Neuronal stem cell (in vitro differentiated cells): ENCODE measurements at regions not wholly inside any gene's neighbourhood (a gene's known extent, or its start where the extent isn't known, plus 50 kb on each side); places are given as distances from the start of the nearest gene placed in this dataset.

Source experiments
- DNase-seq: peaks from one replicate; pipeline ENCODE4 v3.0.0-alpha.2; 2013; ENCODE audit warnings: low spot score
- H2AFZ ChIP-seq: one replicate; pipeline ENCODE4 v1.6.1; 2013; ENCODE audit warnings: mild to moderate bottlenecking, low read length, inconsistent platforms
- H2AK5ac ChIP-seq: 2 replicates; pipeline ENCODE4 v1.6.1; 2013; ENCODE audit warnings: low read depth, mild to moderate bottlenecking, inconsistent platforms, low read length, moderate library complexity, mixed read lengths
- H2BK120ac ChIP-seq: 2 replicates; pipeline ENCODE4 v1.6.1; 2013; ENCODE audit warnings: low read depth, mild to moderate bottlenecking, inconsistent platforms, low read length, moderate library complexity, mixed read lengths
- H2BK12ac ChIP-seq: one replicate; pipeline ENCODE4 v1.6.1; 2013; ENCODE audit warnings: low read length, inconsistent platforms
- H2BK15ac ChIP-seq: 2 replicates; pipeline ENCODE4 v1.6.1; 2013; ENCODE audit warnings: mild to moderate bottlenecking, low read length, inconsistent platforms, mixed read lengths
- H2BK5ac ChIP-seq: one replicate; pipeline ENCODE4 v1.6.1; 2013; ENCODE audit warnings: inconsistent platforms, mild to moderate bottlenecking, low read length, moderate library complexity
- H3K14ac ChIP-seq: one replicate; pipeline ENCODE4 v1.6.1; 2013; ENCODE audit warnings: low read length, inconsistent platforms
- H3K18ac ChIP-seq: 2 replicates; pipeline ENCODE4 v1.6.1; 2013; ENCODE audit warnings: low read length, inconsistent platforms
- H3K23ac ChIP-seq: 2 replicates; pipeline ENCODE4 v1.6.1; 2013; ENCODE audit warnings: low read depth, mild to moderate bottlenecking, mixed read lengths, low read length, inconsistent platforms; ENCODE audit not compliant: poor library complexity
- H3K27ac ChIP-seq: replicated peaks from 3 replicates; pipeline ENCODE4 v1.5.1; 2013; ENCODE audit warnings: low read length, inconsistent platforms
- H3K27me3 ChIP-seq, 3 experiments: 2 replicates each; pipeline ENCODE4 v1.6.1; 2013; ENCODE audit warnings: low read length in 3 of 3, mild to moderate bottlenecking in 2 of 3, inconsistent platforms in 1 of 3, low read depth in 1 of 3, mixed read lengths in 1 of 3, moderate library complexity in 1 of 3; ENCODE audit not compliant: control insufficient read depth in 3 of 3, insufficient read depth in 3 of 3
- H3K36me3 ChIP-seq, 2 donors: replicated peaks in 1 of 2; 2 replicates each; pipeline ENCODE4 v1.6.1; 2013; ENCODE audit warnings: low read length in 2 of 2; ENCODE audit not compliant: control insufficient read depth in 2 of 2, insufficient read depth in 2 of 2
- H3K4ac ChIP-seq: 2 replicates; pipeline ENCODE4 v1.6.1; 2013; ENCODE audit warnings: inconsistent platforms, mild to moderate bottlenecking, low read length, moderate library complexity
- H3K4me1 ChIP-seq, 2 donors: 1 replicate in 1 of 2; 2 replicates in 1 of 2; pipeline ENCODE4 v1.6.1; 2013; ENCODE audit warnings: low read length in 2 of 2, low read depth in 1 of 2; ENCODE audit not compliant: control insufficient read depth in 2 of 2, insufficient read depth in 1 of 2
- H3K4me2 ChIP-seq: one replicate; pipeline ENCODE4 v1.6.1; 2013; ENCODE audit warnings: mild to moderate bottlenecking, low read length, inconsistent platforms; ENCODE audit not compliant: insufficient read depth, poor library complexity, severe bottlenecking
- H3K4me3 ChIP-seq, 2 donors: 2 replicates each; pipeline ENCODE4 v1.5.1; 2013; ENCODE audit warnings: low read length in 2 of 2, mild to moderate bottlenecking in 2 of 2, inconsistent platforms in 1 of 2, moderate library complexity in 1 of 2
- H3K79me1 ChIP-seq: one replicate; pipeline ENCODE4 v1.6.1; 2013; ENCODE audit warnings: low read depth, mild to moderate bottlenecking, inconsistent platforms, low read length, moderate library complexity
- H3K9ac ChIP-seq: one replicate; pipeline ENCODE4 v1.6.1; 2013; ENCODE audit warnings: mild to moderate bottlenecking, low read depth, low read length, inconsistent platforms; ENCODE audit not compliant: poor library complexity
- H3K9me3 ChIP-seq, 2 donors: replicated peaks in 1 of 2; 2 replicates each; pipeline versions ENCODE3 to v1.6.1; 2013; ENCODE audit warnings: low read length in 2 of 2, mild to moderate bottlenecking in 2 of 2, inconsistent platforms in 1 of 2, low read depth in 1 of 2, mixed read lengths in 1 of 2, moderate library complexity in 1 of 2; ENCODE audit not compliant: control insufficient read depth in 2 of 2, insufficient read depth in 1 of 2
- H4K8ac ChIP-seq: one replicate; pipeline ENCODE4 v1.6.1; 2013; ENCODE audit warnings: low read depth, mild to moderate bottlenecking, inconsistent platforms, low read length, moderate library complexity
- H4K91ac ChIP-seq: one replicate; pipeline ENCODE4 v1.6.1; 2013; ENCODE audit warnings: low read length, low read depth, mild to moderate bottlenecking, inconsistent platforms; ENCODE audit not compliant: poor library complexity
- WGBS, 2 donors: extraction: QIAGEN DNeasy Blood & Tissue Kit; methylation state at CpG; one replicate each; pipeline ENCODE4 v1.1.7; 2013; ENCODE audit warnings: missing lambda C conversion rate in 2 of 2, mixed read lengths in 1 of 2; ENCODE audit not compliant: insufficient read length in 2 of 2, insufficient replicate concordance in 1 of 2; ENCODE audit errors: extremely low coverage in 2 of 2; 5-methylcytosine and 5-hydroxymethylcytosine counted together

- H2BK15ac ChIP-seq, result no peak overlapping the region
- WGBS, 2 donors, result no CpG with 5 or more reads among the region's 3 CpGs
- no peak overlapping the region for H3K4me2 ChIP-seq
- no peak overlapping the region for H3K14ac ChIP-seq
- H3K9ac ChIP-seq, result no peak overlapping the region
- no peak overlapping the region for H3K23ac ChIP-seq
- H4K8ac ChIP-seq, result no peak overlapping the region
- H3K18ac ChIP-seq, result no peak overlapping the region
- H3K9me3 ChIP-seq, result no peaks in the 10 kb centered on the region
- no peak overlapping the region for H3K4ac ChIP-seq
- no peak overlapping the region for H2BK120ac ChIP-seq
- no peaks in the 10 kb centered on the region for H3K4me1 ChIP-seq
- no peak overlapping the region for H2BK5ac ChIP-seq
- H3K4me3 ChIP-seq, result no peak overlapping the region
- no peaks in the 10 kb centered on the region for H3K27me3 ChIP-seq
- no peak overlapping the region for H2AFZ ChIP-seq
- DNase-seq, result no peak
- H2AK5ac ChIP-seq, result no peak overlapping the region
- no peaks in the 10 kb centered on the region for H3K79me1 ChIP-seq
- H3K27ac ChIP-seq, result no peak overlapping the region
- H3K36me3 ChIP-seq, result no peaks in the 10 kb centered on the region
- no peak overlapping the region for H4K91ac ChIP-seq
- H2BK12ac ChIP-seq, result no peak overlapping the region
Measured at GRCh38 chr9:108803428-108804065, 52.2 kb downstream of the ACTL7B start.

- WGBS, 2 donors, result no CpG with 5 or more reads among the region's 4 CpGs
- H3K9me3 ChIP-seq, result no peaks in the 10 kb centered on the region
- no peak overlapping the region for H3K23ac ChIP-seq
- no peak overlapping the region for H3K4ac ChIP-seq
- no peak overlapping the region for H3K27ac ChIP-seq
- H3K36me3 ChIP-seq, result no peaks in the 10 kb centered on the region
- H3K4me1 ChIP-seq, result no peaks in the 10 kb centered on the region
- H2BK15ac ChIP-seq, result no peak overlapping the region
- H2AK5ac ChIP-seq, result no peak overlapping the region
- H3K4me3 ChIP-seq, result no peak overlapping the region
- H3K18ac ChIP-seq, result no peak overlapping the region
- H2BK5ac ChIP-seq, result no peak overlapping the region
- H3K4me2 ChIP-seq, result no peak overlapping the region
- H3K27me3 ChIP-seq, result no peaks in the 10 kb centered on the region
- H2BK12ac ChIP-seq, result no peak overlapping the region
- H3K9ac ChIP-seq, result no peak overlapping the region
- no peaks in the 10 kb centered on the region for H3K79me1 ChIP-seq
- H2AFZ ChIP-seq, result no peak overlapping the region
- no peak overlapping the region for H4K91ac ChIP-seq
- H3K14ac ChIP-seq, result no peak overlapping the region
- H2BK120ac ChIP-seq, result no peak overlapping the region
- DNase-seq, result no peak
- H4K8ac ChIP-seq, result no peak overlapping the region
Measured at GRCh38 chr9:108802967-108803366, 52.8 kb downstream of the ACTL7B start.

GRCh38 chr9:108801949-108802348 lies 53.8 kb downstream of the ACTL7B start:
- DNase-seq, result no peak
- H2BK15ac ChIP-seq, result no peak overlapping the region
- H4K91ac ChIP-seq, result no peak overlapping the region
- H2AK5ac ChIP-seq, result no peak overlapping the region
- H3K4ac ChIP-seq, result no peak overlapping the region
- no peak overlapping the region for H2BK5ac ChIP-seq
- H3K79me1 ChIP-seq, result no peaks in the 10 kb centered on the region
- H4K8ac ChIP-seq, result no peak overlapping the region
- H2AFZ ChIP-seq, result no peak overlapping the region
- no peak overlapping the region for H3K18ac ChIP-seq
- H3K36me3 ChIP-seq, result no peaks in the 10 kb centered on the region
- no peak overlapping the region for H3K4me2 ChIP-seq
- no peaks in the 10 kb centered on the region for H3K27me3 ChIP-seq
- no peaks in the 10 kb centered on the region for H3K4me1 ChIP-seq
- no peak overlapping the region for H3K9ac ChIP-seq
- no peak overlapping the region for H2BK12ac ChIP-seq
- no peak overlapping the region for H2BK120ac ChIP-seq
- no peaks in the 10 kb centered on the region for H3K9me3 ChIP-seq
- H3K14ac ChIP-seq, result no peak overlapping the region
- no peak overlapping the region for H3K4me3 ChIP-seq
- no peak overlapping the region for H3K27ac ChIP-seq
- WGBS, 2 donors, result no CpG with 5 or more reads among the region's 2 CpGs
- no peak overlapping the region for H3K23ac ChIP-seq

GRCh38 chr9:108800632-108801099 lies 55.1 kb downstream of the ACTL7B start:
- no peak overlapping the region for H3K23ac ChIP-seq
- H2BK120ac ChIP-seq, result no peak overlapping the region
- H3K79me1 ChIP-seq, result no peaks in the 10 kb centered on the region
- no peak overlapping the region for H3K27ac ChIP-seq
- no peak overlapping the region for H2BK5ac ChIP-seq
- no peak overlapping the region for H3K9ac ChIP-seq
- no peak overlapping the region for H3K18ac ChIP-seq
- H2BK12ac ChIP-seq, result no peak overlapping the region
- no peak overlapping the region for H2BK15ac ChIP-seq
- DNase-seq, result no peak
- WGBS, 2 donors, result no CpG with 5 or more reads among the region's 3 CpGs
- H3K4me2 ChIP-seq, result no peak overlapping the region
- H3K36me3 ChIP-seq, result no peaks in the 10 kb centered on the region
- H2AFZ ChIP-seq, result no peak overlapping the region
- no peak overlapping the region for H3K14ac ChIP-seq
- H3K4ac ChIP-seq, result no peak overlapping the region
- H3K4me1 ChIP-seq, result no peaks in the 10 kb centered on the region
- H3K4me3 ChIP-seq, result no peak overlapping the region
- H4K91ac ChIP-seq, result no peak overlapping the region
- no peaks in the 10 kb centered on the region for H3K9me3 ChIP-seq
- H4K8ac ChIP-seq, result no peak overlapping the region
- no peak overlapping the region for H2AK5ac ChIP-seq
- H3K27me3 ChIP-seq, result no peaks in the 10 kb centered on the region
